NCI-H748 (cell line): ENCODE measurements at regions not wholly inside any gene's neighbourhood (a gene's known extent, or its start where the extent isn't known, plus 50 kb on each side); places are given as distances from the start of the nearest gene placed in this dataset.
"Not testable (repeated sequence)": the region's sequence is repeated elsewhere in the genome, so short reads cannot be mapped to it uniquely, and the experiment has no call there.

Experiments
- DNase-seq: peaks from one replicate; lab custom pipeline; 2025; ENCODE audit not compliant: unreplicated experiment; lab: John Stamatoyannopoulos, UW

- DNase-seq, result no peak
Measured at GRCh38 chr6:9851006-9851405, 563.9 kb downstream of the TFAP2A start.

GRCh38 chr6:9848094-9848493 lies 566.8 kb downstream of the TFAP2A start:
- DNase-seq, result no peak

- peak; percentile 42 for DNase-seq
Measured at GRCh38 chr6:9841886-9842725, 572.8 kb downstream of the TFAP2A start.

GRCh38 chr6:9834233-9834632 lies 580.6 kb downstream of the TFAP2A start:
- DNase-seq, result no peak

- DNase-seq, result no peak
Measured at GRCh38 chr6:9831783-9832182, 583.1 kb downstream of the TFAP2A start.

- DNase-seq, result no peak
Measured at GRCh38 chr6:9830808-9831207, 584.1 kb downstream of the TFAP2A start.

GRCh38 chr6:9825526-9825925 lies 589.3 kb downstream of the TFAP2A start:
- no peak for DNase-seq

GRCh38 chr6:9810727-9811126 lies 604.1 kb downstream of the TFAP2A start:
- DNase-seq, result not testable (repeated sequence)

- no peak for DNase-seq
Measured at GRCh38 chr6:9810286-9810685, 604.6 kb downstream of the TFAP2A start.

- DNase-seq, result no peak
Measured at GRCh38 chr6:9806195-9806594, 608.7 kb downstream of the TFAP2A start.

- DNase-seq, result no peak
Measured at GRCh38 chr6:9801249-9801754, 613.6 kb downstream of the TFAP2A start.

- DNase-seq, result no peak
Measured at GRCh38 chr6:9799582-9799981, 615.3 kb downstream of the TFAP2A start.

GRCh38 chr6:9796827-9797226 lies 618.0 kb downstream of the TFAP2A start:
- no peak for DNase-seq

GRCh38 chr6:9795880-9796279 lies 619.0 kb downstream of the TFAP2A start:
- no peak for DNase-seq

GRCh38 chr6:9789201-9789600 lies 625.7 kb downstream of the TFAP2A start:
- DNase-seq, result no peak

- no peak for DNase-seq
Measured at GRCh38 chr6:9784786-9785185, 630.1 kb downstream of the TFAP2A start.

GRCh38 chr6:9783567-9783966 lies 631.3 kb downstream of the TFAP2A start:
- DNase-seq, result no peak

- no peak for DNase-seq
Measured at GRCh38 chr6:9766240-9766915, 648.5 kb downstream of the TFAP2A start.

GRCh38 chr6:9761220-9761619 lies 653.7 kb downstream of the TFAP2A start:
- DNase-seq, result no peak

GRCh38 chr6:9754515-9754914 lies 660.4 kb downstream of the TFAP2A start:
- no peak for DNase-seq

- no peak for DNase-seq
Measured at GRCh38 chr6:9745966-9746365, 668.9 kb downstream of the TFAP2A start.

GRCh38 chr6:9745476-9745875 lies 669.4 kb downstream of the TFAP2A start:
- no peak for DNase-seq
